HL-60 (cell line): ENCODE measurements at regions not wholly inside any gene's neighbourhood (a gene's known extent, or its start where the extent isn't known, plus 50 kb on each side); places are given as distances from the start of the nearest gene placed in this dataset.

Experiments used
- DNase-seq, 2 experiments: peaks; one replicate each; pipeline ENCODE4 v3.0.0-alpha.2; 2010 to 2020; ENCODE audit warnings: low read depth in 1 of 2, low spot score in 1 of 2
- H3K27ac ChIP-seq: fragments of 250-450 bp; sonication (Bioruptor Pico); replicated peaks from 2 replicates; pipeline ENCODE4 v1.5.1; 2020; ENCODE audit warnings: mild to moderate bottlenecking, moderate library complexity
- H3K27me3 ChIP-seq: fragments of 250-450 bp; sonication (Bioruptor Pico); 2 replicates; pipeline ENCODE4 v1.5.1; 2021; ENCODE audit warnings: mild to moderate bottlenecking, moderate library complexity; ENCODE audit not compliant: insufficient read depth, poor library complexity, severe bottlenecking
- H3K4me3 ChIP-seq: replicated peaks from 2 replicates; pipeline ENCODE4 v1.5.1; 2011; ENCODE audit warnings: mild to moderate bottlenecking, control low read depth, low read length; ENCODE audit not compliant: insufficient read depth
- GABPA ChIP-seq: IDR thresholded peaks from 2 replicates; pipeline ENCODE4 v1.6.1; 2012; ENCODE audit warnings: low read depth
- POLR2AphosphoS5 ChIP-seq: IDR thresholded peaks from 2 replicates; pipeline ENCODE4 v1.6.1; 2012; ENCODE audit warnings: low read depth
- REST ChIP-seq: IDR thresholded peaks from 2 replicates; pipeline ENCODE4 v1.6.1; 2012; ENCODE audit warnings: low read depth; ENCODE audit not compliant: insufficient replicate concordance
- SPI1 ChIP-seq: IDR thresholded peaks from 2 replicates; pipeline ENCODE4 v1.6.1; 2012; ENCODE audit warnings: low read depth, mild to moderate bottlenecking, borderline replicate concordance
- TF ChIP-seq, protein P1 (sequence below): IDR thresholded peaks from one replicate; pipeline ENCODE4 v1.5.1; 2011; ENCODE audit warnings: low read length, control low read depth, inconsistent platforms; ENCODE audit not compliant: insufficient read depth

- Histone ChIP-seq H3K27me3 (no peaks in the 10 kb centered on the region), H3K27ac (no peak overlapping the region), H3K4me3 (no peak overlapping the region)
- no peak for DNase-seq
- no peak for TF ChIP-seq GABPA
- TF ChIP-seq, protein P1, sequence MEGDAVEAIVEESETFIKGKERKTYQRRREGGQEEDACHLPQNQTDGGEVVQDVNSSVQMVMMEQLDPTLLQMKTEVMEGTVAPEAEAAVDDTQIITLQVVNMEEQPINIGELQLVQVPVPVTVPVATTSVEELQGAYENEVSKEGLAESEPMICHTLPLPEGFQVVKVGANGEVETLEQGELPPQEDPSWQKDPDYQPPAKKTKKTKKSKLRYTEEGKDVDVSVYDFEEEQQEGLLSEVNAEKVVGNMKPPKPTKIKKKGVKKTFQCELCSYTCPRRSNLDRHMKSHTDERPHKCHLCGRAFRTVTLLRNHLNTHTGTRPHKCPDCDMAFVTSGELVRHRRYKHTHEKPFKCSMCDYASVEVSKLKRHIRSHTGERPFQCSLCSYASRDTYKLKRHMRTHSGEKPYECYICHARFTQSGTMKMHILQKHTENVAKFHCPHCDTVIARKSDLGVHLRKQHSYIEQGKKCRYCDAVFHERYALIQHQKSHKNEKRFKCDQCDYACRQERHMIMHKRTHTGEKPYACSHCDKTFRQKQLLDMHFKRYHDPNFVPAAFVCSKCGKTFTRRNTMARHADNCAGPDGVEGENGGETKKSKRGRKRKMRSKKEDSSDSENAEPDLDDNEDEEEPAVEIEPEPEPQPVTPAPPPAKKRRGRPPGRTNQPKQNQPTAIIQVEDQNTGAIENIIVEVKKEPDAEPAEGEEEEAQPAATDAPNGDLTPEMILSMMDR = no peak
- TF ChIP-seq REST = no peak
- no peak for TF ChIP-seq SPI1
- no peak for TF ChIP-seq POLR2AphosphoS5
Observed at GRCh38 chr13:40309881-40310280, 356.6 kb downstream of the FOXO1 start.

DNA sequence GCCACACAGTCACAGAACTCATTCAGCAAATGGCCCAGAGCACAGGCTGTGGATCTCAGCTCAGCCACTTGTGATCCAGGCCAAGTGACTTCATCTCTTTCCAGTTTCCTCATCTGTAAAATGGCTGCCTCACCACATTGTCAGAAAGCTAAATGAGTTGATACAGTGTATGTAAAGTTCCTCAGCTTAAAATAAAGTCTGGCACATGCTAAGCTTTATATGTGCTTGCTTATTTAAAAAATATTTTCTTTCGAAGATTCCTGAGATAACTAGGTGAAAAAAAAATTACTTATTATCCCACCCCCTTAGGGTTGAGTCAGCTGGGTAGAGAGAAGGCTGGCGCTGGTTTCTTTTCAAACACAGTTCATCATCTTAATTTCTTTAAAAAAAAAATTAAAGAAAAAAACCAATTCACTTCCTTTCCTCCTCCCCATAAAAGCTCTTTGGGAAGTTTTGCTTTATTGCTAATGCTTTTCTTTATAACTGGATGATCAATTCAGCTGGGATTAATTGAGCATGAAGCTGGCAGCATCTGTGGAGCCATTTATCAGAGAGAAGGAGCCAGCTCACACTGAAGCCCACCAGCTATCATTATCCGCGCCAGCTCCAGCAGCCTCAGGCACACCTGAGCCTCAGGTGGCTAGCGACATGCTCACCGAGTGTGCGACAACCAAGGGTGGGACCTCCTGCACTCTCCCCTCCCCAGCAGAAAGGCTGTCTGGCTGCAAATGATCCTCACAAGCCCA, 354.9 kb downstream of the FOXO1 start:
- no peak for DNase-seq
- TF ChIP-seq POLR2AphosphoS5 = no peak
- no peak for TF ChIP-seq SPI1
- no peak for TF ChIP-seq GABPA
- TF ChIP-seq, protein P1 = no peak
- TF ChIP-seq REST = no peak
- H3K27me3 ChIP-seq = peaks cover 2% of the 10 kb centered on the region
- no peak overlapping the region for H3K4me3 ChIP-seq
- no peak overlapping the region for H3K27ac ChIP-seq

- H3K27me3 ChIP-seq = peaks cover 2% of the 10 kb centered on the region
- H3K27ac ChIP-seq = no peak overlapping the region
- no peak for DNase-seq
- no peak overlapping the region for H3K4me3 ChIP-seq
- TF ChIP-seq REST (no peak), SPI1 (no peak), POLR2AphosphoS5 (no peak), GABPA (no peak)
- TF ChIP-seq, protein P1 = no peak
Observed at GRCh38 chr13:40313269-40314200, 352.9 kb downstream of the FOXO1 start.
